Ascending aorta (tissue), 2 donors: ENCODE measurements at regions not wholly inside any gene's neighbourhood (a gene's known extent, or its start where the extent isn't known, plus 50 kb on each side); places are given as distances from the start of the nearest gene placed in this dataset.

ENCODE experiments used
- DNase-seq, 2 donors: peaks; one replicate each; pipeline ENCODE4 v3.0.0-alpha.2; 2019; ENCODE audit warnings: low spot score in 2 of 2
- H3K27ac ChIP-seq, 2 donors: fragments of 200-600 bp; sonication (generic); one replicate each; pipeline ENCODE4 v1.5.1; 2016 to 2017; ENCODE audit warnings: mild to moderate bottlenecking in 1 of 2
- H3K27me3 ChIP-seq: fragments of 200-600 bp; sonication (generic); one replicate; pipeline ENCODE4 v1.5.1; 2017
- H3K36me3 ChIP-seq, 2 donors: fragments of 200-600 bp; sonication (generic); one replicate each; pipeline ENCODE4 v1.5.1; 2016
- H3K4me1 ChIP-seq, 2 donors: fragments of 200-600 bp; sonication (generic); one replicate each; pipeline ENCODE4 v1.5.1; 2016 to 2017; ENCODE audit warnings: mild to moderate bottlenecking in 1 of 2
- H3K4me3 ChIP-seq, 2 donors: fragments of 200-600 bp; sonication (generic); one replicate each; pipeline ENCODE4 v1.5.1; 2016 to 2017; ENCODE audit warnings: mild to moderate bottlenecking in 1 of 2
- H3K9me3 ChIP-seq, 2 donors: fragments of 200-600 bp; sonication (generic); one replicate each; pipeline ENCODE4 v1.5.1; 2016
- intact Hi-C: fragments of 100-400 bp; cut with DNase I; formaldehyde crosslinking; loops from one replicate; pipeline ENCODE4 v1.15.1; 2023
- TF ChIP-seq, protein P1 (sequence below), 3 experiments: fragments of 200-600 bp in 2 of 3; fragments of 450-650 bp in 1 of 3; sonication (generic) in 2 of 3; IDR thresholded peaks; one replicate each; pipeline ENCODE4 v1.5.1; 2016 to 2019; ENCODE audit warnings: antibody characterized with exemption in 3 of 3, mild to moderate bottlenecking in 1 of 3, moderate library complexity in 1 of 3

DNA sequence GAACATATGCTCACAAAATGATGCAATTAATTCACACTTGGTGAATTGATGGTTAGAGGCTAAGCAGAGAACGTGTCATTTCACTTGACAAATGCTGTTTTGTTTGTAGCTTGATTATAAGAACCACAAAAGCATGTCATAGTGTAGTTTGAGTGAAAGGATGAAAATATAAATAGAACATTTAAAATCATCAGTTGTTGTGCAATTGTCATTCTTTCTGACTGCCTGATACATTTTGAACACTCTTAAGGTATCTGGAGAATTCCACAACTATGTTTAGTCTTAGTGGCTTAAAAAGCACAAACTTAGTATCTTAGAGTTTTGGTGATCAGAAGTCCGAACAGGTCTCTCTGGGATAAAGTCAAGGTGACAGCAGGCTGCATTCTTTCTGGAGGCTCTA is 129.4 kb downstream of the BASP1 start:
- H3K36me3 ChIP-seq, result no peaks in the 10 kb centered on the region
- H3K4me1 ChIP-seq, result no peaks in the 10 kb centered on the region
- intact Hi-C loops, result no loop called here
- TF ChIP-seq, protein P1, sequence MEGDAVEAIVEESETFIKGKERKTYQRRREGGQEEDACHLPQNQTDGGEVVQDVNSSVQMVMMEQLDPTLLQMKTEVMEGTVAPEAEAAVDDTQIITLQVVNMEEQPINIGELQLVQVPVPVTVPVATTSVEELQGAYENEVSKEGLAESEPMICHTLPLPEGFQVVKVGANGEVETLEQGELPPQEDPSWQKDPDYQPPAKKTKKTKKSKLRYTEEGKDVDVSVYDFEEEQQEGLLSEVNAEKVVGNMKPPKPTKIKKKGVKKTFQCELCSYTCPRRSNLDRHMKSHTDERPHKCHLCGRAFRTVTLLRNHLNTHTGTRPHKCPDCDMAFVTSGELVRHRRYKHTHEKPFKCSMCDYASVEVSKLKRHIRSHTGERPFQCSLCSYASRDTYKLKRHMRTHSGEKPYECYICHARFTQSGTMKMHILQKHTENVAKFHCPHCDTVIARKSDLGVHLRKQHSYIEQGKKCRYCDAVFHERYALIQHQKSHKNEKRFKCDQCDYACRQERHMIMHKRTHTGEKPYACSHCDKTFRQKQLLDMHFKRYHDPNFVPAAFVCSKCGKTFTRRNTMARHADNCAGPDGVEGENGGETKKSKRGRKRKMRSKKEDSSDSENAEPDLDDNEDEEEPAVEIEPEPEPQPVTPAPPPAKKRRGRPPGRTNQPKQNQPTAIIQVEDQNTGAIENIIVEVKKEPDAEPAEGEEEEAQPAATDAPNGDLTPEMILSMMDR (IDR thresholded peaks at IDR 0.05), result no peak
- no peak overlapping the region for H3K4me3 ChIP-seq
- no peaks in the 10 kb centered on the region for H3K9me3 ChIP-seq
- H3K27me3 ChIP-seq, result no peaks in the 10 kb centered on the region
- H3K27ac ChIP-seq, result no peak overlapping the region
- no peak for DNase-seq

DNA sequence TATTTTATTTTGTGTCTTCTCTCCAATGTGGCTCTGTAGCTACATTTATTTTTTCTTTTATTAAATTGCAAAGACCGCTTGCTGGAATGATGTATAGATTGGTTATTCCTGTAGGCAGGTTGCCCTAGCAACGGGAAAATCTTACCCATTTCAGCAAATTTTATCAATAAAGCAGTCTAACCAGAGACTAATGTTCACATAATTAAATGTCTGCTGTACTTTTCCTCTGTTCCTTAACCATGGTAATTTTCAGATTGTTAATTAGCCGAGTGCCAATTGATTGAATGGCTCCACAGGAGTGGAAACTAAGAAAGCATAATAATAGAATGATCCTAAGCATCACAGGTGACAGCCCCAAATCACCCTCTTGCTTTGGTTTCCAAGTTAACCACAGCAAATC is 134.8 kb downstream of the BASP1 start:
- no peaks in the 10 kb centered on the region for H3K4me1 ChIP-seq
- H3K9me3 ChIP-seq, result no peaks in the 10 kb centered on the region
- no peak overlapping the region for H3K4me3 ChIP-seq
- no peak overlapping the region for H3K27ac ChIP-seq
- no peaks in the 10 kb centered on the region for H3K27me3 ChIP-seq
- H3K36me3 ChIP-seq, result no peaks in the 10 kb centered on the region
- intact Hi-C loops, result no loop called here
- no peak for DNase-seq
- TF ChIP-seq, protein P1 (IDR thresholded peaks at IDR 0.05), result no peak

DNA sequence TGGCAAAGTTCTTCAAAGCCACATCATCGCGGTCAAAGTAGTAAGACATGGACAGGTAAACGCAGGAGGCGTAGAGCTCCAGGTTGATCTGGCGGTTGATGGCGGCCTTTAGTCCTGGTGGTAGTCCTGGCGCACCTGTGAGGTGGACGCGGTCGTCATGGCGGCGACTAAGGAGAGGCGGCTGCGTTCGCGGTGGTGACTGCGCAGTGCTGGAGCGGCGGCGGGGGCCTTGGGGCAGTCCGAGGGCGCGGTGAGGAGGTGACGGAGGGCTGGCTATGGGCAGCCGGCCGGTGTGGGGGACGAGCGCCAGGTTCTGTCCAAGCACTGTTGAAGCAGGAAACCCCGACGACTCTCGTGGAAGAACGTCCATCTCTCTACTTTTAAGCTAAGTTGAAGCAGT is 136.8 kb downstream of the BASP1 start:
- DNase-seq, result no peak
- Histone ChIP-seq H3K4me3 (no peak overlapping the region), H3K9me3 (no peaks in the 10 kb centered on the region), H3K36me3 (no peaks in the 10 kb centered on the region), H3K4me1 (no peaks in the 10 kb centered on the region), H3K27ac (no peak overlapping the region), H3K27me3 (no peaks in the 10 kb centered on the region)
- TF ChIP-seq, protein P1 (IDR thresholded peaks at IDR 0.05), result no peak
- intact Hi-C loops, result no loop called here

DNA sequence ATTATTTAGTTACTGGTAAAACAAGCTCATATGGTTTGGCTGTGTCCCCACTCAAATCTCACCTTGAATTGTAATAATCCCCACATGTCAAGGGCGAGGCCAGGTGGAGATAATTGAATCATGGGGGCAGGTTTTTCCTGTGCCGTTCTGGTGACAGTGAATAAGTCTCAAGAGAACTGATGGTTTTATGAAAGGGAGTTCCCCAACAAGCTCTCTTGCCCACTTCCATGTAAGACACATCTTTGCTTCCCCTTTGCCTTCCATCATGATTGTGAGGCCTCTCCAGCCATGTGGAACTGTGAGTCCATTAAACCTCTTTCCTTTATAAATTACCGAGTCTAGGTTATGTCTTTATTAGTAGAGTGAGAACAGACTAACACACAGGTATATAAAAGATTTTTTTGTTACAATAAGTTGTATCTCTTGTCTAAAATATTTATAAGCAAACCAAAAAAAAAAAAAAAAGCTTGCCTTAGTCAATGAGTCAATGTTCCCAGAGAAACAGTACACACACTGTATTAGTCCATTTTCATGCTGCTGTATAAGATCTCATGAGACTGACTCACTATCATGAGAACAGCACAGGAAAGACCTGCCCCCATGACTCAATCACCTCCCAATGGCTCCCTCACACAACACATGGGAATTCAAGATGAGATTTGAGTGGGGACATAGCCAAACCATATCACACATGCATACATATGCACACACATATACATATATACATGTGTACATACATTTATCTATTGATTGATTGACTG is 138.3 kb downstream of the BASP1 start:
- intact Hi-C loops, result no loop called here
- no peaks in the 10 kb centered on the region for H3K9me3 ChIP-seq
- TF ChIP-seq, protein P1 (IDR thresholded peaks at IDR 0.05), result no peak
- no peak overlapping the region for H3K27ac ChIP-seq
- H3K27me3 ChIP-seq, result no peaks in the 10 kb centered on the region
- H3K4me1 ChIP-seq, result no peaks in the 10 kb centered on the region
- DNase-seq, result no peak
- H3K36me3 ChIP-seq, result no peaks in the 10 kb centered on the region
- no peak overlapping the region for H3K4me3 ChIP-seq

DNA sequence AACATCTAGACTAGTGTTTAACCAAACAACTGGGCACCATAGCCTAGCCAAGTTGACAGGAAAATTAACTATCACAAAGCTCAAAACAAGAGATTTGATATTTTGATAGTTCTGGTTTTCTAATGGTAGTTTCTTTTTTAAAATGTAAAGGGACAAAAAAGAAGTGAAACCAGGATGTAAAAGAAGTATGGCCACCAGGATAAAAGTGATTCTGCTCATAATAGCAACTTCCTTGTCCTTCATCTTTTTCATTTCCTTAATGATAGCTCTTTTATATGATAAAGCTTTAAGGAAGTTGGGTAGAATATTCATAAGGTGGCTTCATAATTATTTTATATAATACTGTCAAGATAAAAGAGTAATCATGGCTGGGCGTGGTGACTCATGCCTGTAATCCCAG is 139.1 kb downstream of the BASP1 start:
- intact Hi-C loops, result no loop called here
- no peak overlapping the region for H3K27ac ChIP-seq
- no peak overlapping the region for H3K4me3 ChIP-seq
- H3K4me1 ChIP-seq, result no peaks in the 10 kb centered on the region
- DNase-seq, result no peak
- TF ChIP-seq, protein P1 (IDR thresholded peaks at IDR 0.05), result no peak
- no peaks in the 10 kb centered on the region for H3K36me3 ChIP-seq
- H3K27me3 ChIP-seq, result no peaks in the 10 kb centered on the region
- H3K9me3 ChIP-seq, result no peaks in the 10 kb centered on the region

DNA sequence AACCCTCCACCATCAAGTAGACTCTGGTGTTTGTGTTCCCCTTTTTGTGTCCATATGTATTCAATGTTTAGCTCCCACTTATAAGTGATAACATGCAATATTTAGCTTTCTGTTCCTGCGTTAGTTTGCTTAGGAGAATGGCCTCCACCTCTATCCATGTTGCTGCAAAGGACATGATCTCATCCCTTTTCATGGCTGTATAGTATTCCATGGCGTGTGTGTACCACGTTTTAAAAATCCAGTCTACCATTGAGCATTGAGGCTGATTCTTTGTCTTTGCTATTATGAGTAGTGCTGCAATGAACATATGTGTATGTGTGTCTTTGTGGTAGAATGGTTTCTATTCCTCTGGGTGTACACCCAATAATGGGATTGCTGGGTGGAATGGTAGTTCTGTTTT is 140.1 kb downstream of the BASP1 start:
- no peaks in the 10 kb centered on the region for H3K9me3 ChIP-seq
- no peaks in the 10 kb centered on the region for H3K4me1 ChIP-seq
- no peaks in the 10 kb centered on the region for H3K36me3 ChIP-seq
- no peak for DNase-seq
- TF ChIP-seq, protein P1 (IDR thresholded peaks at IDR 0.05), result no peak
- intact Hi-C loops, result no loop called here
- H3K27me3 ChIP-seq, result no peaks in the 10 kb centered on the region
- no peak overlapping the region for H3K27ac ChIP-seq
- H3K4me3 ChIP-seq, result no peak overlapping the region
